GM18858 (cell line): ENCODE measurements at regions not wholly inside any gene's neighbourhood (a gene's known extent, or its start where the extent isn't known, plus 50 kb on each side); places are given as distances from the start of the nearest gene placed in this dataset.
"Not testable (repeated sequence)": the region's sequence is repeated elsewhere in the genome, so short reads cannot be mapped to it uniquely, and the experiment has no call there.

ENCODE experiments used
- ATAC-seq: cut with Tn5 transposase; IDR thresholded peaks from one replicate; pipeline ENCODE4 v1.9.1; 2021; ENCODE audit not compliant: unreplicated experiment

- not testable (repeated sequence) for ATAC-seq
Measured at GRCh38 chr2:101645886-101646285, 51.6 kb upstream of the MAP4K4 start.

DNA sequence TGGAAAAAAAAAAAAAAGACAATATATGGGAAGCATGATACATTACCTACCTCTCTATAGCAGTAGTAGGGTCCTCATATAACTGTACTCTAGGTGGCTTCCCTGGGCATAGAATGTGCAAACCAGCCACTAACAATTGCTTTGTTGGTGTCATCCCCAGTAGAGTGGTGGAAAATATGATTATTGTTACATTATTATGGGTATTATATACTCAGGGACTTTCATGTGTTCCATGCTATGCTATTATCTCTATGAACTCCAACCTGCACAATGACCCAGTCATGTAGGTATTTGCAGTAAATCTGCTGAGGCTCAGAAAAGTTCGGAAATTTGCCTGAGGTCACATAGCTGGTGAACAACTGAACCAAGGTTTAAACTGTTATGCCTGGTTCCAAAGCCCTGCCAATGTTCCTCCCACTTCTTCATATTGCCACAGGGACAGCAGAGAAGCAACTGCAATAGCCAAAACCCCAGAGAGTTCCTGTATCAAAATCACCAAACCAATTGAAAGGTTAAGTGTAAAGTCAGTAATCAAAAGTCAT lies 52.6 kb upstream of the MAP4K4 start:
- no peak for ATAC-seq

DNA sequence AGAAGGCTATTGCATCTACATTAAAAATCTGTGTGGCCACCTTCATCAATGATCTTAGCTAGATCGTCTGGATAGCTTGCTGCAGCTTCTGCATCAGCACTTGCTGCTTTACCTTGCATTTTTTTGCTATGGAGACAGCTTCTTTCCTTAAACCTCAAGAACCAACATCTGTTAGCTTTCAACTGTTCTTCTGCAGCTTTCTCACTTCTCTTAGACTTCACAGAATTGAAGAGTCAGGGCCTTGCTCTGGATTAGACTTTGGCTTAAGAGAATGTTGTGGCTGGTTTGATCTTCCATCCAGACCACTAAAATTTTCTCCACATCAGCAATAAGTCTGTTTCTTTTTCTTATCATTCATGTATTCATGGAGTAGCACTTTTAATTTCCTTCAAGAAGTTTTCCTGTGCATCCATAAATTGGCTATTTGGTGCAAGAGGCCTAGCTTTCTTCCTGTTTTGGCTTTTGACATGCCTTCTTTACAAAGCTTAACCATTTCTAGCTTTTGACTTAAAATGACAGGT lies 54.4 kb upstream of the MAP4K4 start:
- ATAC-seq = no peak

GRCh38 chr2:101638817-101639605 lies 58.5 kb upstream of the MAP4K4 start:
- no peak for ATAC-seq

GRCh38 chr2:101638181-101638711 lies 59.3 kb upstream of the MAP4K4 start:
- no peak for ATAC-seq

DNA sequence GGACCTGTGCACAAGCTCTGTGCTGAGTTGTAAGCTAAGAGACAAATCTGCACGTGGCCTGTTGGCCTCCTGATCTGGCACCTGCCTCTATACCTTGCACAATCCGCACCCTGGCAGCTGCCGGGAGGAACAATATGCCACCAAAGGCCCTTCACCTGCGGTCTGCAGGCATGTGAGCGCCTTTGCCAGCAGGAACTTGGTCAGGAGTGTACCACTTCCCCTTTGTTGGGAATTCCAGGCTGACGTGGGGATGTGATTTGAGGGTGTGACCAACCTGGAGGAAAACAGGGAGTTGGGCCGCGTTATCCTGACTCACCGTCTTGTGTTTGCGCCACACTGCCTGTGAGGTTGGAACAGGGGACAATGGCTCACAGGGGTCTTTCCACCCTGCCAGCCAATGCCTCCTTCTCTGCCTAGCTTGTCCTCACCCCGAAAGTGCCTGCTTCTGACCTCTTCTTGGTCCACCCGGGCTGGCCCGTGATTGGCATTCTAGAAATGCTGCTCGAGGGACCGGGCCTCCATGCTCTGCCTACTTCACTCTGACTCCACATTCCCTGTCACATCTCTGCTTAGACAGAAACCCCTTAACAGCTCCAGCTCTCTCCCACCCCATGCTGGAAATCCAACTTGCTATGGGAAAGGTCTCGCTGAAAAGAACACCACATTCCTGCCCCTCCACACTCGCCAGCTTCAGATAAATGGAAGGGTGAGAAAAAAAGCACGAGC lies 67.1 kb upstream of the MAP4K4 start:
- ATAC-seq = no peak

- ATAC-seq = no peak
Measured at GRCh38 chr2:101628030-101628392, 69.5 kb upstream of the MAP4K4 start.

DNA sequence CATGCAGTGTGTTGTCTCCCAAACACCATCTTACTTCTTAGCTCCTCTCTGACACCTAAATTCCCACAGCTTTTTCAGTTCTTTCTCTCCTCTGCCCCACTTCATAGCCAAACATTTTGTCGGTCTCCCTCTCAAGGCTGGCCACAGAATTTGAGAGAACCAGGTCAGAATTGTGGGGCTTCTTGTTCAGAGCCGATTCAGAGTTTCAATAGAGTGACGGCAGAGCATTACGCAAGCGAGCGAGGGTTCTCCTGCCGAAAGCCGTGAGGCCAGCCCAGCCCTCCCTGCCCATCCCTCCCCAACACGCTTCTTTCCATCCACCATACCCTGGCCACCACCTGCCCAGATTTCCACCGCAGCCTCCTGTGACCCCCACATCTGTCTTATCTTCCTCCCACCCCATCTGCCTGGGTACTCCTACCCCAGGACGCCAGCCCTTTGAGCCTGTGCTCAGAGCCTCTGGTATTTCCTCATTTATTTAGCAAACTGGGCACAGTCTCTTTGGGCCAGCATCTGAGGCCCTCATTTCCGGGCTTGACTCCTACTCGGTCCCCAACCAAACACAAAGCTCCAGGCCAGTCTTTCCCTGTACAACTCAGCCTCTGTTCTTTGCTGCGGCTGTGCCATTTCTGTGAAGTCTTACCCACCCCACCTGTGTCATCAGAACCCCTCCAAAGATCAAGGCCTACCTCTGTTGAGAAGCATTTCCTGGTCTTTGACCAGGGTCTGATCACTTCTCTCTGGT lies 70.0 kb upstream of the MAP4K4 start:
- ATAC-seq = no peak

DNA sequence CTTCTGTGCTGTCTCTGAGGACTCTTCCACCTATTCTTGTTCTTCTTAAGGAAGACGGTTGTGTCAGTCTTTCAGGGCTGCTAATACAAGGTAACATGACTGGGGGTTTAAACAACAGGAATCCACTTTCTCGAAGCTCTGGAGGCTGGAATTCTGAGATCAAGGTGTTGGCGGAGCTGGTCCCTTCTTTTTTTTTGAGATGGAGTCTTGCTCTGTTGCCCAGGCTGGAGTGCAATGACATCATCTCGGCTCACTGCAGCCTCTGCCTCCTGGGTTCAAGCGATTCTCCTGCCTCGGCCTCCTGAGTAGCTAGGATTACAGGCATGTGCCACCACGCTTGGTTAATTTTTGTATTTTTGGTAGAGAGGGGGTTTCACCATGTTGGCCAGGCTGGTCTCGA lies 71.7 kb upstream of the MAP4K4 start:
- not testable (repeated sequence) for ATAC-seq

- no peak for ATAC-seq
Measured at GRCh38 chr2:101625387-101625786, 72.1 kb upstream of the MAP4K4 start.

GRCh38 chr2:101624706-101625332 lies 72.7 kb upstream of the MAP4K4 start:
- ATAC-seq = no peak

DNA sequence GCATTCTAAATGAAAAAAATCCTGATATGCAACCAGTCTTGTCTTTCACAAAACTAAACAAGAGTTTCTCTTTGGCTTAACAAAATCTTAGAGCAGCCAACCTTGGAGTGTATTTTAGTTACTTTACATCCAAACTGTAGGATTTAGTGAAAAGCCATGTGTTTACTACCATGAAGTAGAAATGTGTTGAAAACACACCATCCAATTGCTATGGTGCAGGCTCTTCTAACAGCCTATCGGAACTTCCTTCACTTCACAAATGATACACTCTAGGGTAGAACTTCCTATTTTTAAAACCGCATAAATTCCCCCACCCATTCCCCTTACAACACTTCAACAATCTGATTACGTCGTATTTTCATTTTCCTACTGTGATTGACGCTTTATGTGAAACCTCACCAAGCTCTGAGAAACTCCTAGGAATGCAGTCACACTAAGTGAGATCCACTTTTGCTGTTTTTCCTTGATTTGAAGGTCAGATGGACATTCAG lies 74.4 kb upstream of the MAP4K4 start:
- peak; percentile 80 for ATAC-seq

DNA sequence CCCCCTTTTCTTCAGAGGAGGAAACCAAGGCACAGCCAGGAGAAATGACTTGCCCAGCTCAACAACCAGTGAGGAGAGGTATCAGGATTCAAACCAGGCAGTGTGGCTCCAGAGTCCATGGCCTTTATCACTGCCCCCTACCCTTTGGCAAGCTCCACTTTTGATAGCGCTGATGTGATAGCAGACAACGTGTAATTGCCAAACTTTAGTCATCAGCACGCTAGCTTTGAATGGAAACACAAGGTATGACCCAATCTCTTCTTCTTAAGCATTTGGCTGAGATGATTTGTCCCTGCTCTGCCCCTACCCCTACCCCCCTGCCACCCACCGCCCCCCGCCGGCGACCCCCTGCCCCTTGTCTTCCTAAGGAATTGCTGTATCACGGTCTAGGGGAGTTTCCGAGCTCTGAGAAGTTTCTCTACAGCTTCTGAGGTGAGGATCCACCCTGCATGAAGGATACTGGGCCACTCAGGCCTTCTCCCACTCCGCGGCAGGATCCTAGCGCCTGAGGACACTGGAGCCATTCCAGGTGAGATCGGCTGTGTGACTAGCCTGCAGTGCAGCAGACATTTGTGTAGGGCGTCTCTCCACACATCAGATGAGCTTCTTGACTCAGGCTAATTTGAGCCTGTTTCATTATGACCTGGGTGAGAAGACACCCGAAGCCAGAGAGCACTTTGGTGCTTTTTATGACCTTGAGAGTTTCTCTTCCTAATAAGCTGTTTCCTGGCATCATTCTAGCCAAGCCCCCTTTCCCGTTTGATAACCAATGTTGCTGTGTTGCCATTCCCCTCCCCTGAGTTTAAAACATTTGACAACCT lies 75.1 kb upstream of the MAP4K4 start:
- ATAC-seq = peak; percentile 89

DNA sequence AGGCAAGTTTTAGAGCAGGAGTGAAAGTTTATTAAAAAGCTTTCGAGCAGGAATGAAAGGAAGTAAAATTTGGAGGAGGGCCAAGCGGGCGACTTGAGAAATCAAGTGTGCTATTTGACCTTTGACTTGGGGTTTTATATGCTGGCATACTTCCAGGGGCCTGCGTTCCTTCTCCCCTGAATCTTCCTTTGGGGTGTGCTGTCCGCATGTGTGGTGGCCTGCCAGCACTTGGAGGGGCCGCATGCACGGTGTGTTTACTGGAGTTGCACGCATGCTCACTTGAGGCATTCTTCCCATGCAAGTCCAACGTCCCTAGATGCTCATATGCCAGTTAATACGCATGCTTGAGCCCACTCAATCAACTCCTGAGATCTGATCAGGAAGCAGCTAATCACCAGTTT lies 78.3 kb upstream of the MAP4K4 start:
- ATAC-seq = no peak

DNA sequence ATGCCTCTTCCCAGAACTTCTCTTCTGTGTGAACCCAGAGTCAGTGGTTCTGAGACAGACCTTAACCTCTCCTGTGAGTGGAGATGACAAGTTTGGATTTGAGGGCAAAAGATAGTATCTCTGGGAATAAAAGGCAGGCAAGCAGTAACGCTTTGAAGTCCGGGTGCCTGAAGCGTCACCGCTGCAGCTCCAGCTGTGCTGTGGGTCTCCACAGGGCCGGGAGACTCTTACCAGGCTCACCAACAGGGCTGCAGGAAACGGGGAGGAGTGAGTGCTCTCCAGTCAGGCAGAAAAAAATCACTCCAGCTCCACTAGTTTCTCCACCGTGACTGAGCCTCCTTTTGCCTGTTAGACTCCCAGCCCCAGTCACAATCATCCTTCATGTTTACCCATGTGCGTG lies 79.7 kb upstream of the MAP4K4 start:
- ATAC-seq = no peak

DNA sequence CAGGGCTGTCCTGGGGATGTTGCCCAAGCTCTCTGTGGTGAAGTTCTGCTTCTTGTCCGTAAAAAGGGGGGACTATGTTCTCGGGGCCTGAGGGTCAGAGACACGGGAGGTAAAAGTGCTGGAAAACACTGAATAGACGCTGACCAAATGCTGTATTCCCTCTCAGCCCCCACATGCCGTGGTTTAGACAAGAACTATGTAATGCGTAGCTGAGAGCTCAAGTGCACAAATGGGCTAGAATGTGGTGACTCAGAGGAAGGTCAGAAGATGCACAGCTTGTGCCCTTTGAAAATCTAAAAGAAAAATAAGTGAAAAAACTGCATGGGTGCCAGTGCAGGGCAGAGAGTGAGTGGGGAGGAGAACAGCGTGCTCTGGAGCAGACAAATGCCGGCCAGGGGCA lies 80.3 kb upstream of the MAP4K4 start:
- no peak for ATAC-seq

DNA sequence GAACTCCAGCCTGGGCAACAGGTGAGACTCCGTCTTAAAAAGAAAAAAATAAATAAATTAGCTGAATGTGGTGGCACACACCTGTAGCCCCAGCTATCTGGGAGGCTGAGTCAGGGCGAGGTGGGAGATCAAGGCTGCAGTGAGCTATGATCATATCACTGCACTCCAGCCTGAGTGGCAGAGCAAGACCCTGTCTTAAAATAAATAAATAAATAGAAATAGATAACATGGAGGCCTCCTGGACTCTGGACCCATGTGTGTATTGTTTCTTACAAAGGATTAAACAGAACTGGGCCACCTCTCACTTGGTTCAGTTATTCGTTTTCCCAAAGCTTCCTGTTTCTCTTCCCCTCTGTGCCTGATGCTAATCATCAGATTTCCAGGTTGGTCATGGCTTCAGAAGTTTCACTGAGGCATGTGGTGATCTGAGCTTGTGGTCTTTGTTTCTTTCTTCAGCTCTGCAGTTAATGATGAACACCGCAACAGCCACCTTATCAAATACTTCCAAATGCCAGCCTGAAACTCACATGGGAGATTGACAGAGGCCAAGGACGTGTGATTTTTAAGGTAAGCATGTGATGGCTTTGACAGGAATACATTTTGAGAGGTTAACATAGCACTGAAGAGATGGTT lies 83.3 kb upstream of the MAP4K4 start:
- ATAC-seq = no peak

GRCh38 chr2:101613056-101613704 lies 84.3 kb upstream of the MAP4K4 start:
- no peak for ATAC-seq

GRCh38 chr2:101612019-101612418 lies 85.5 kb upstream of the MAP4K4 start:
- no peak for ATAC-seq
